Gastrocnemius medialis (tissue), 4 donors: ENCODE measurements at regions not wholly inside any gene's neighbourhood (a gene's known extent, or its start where the extent isn't known, plus 50 kb on each side); places are given as distances from the start of the nearest gene placed in this dataset.

Source experiments
- CTCF ChIP-seq, 5 experiments: fragments of 450-650 bp in 3 of 5; fragments of 200-600 bp in 2 of 5; sonication (generic) in 2 of 5; IDR thresholded peaks in 4 of 5; conservative IDR thresholded peaks in 1 of 5; 1 replicate in 4 of 5; 2 replicates in 1 of 5; pipeline ENCODE4 v1.5.1; 2016 to 2019; ENCODE audit warnings: antibody characterized with exemption in 5 of 5, mild to moderate bottlenecking in 3 of 5, moderate library complexity in 3 of 5
- POLR2A ChIP-seq, 2 donors: fragments of 450-650 bp; IDR thresholded peaks; one replicate each; pipeline ENCODE4 v1.6.1; 2017; ENCODE audit warnings: antibody characterized with exemption in 2 of 2, mild to moderate bottlenecking in 2 of 2, moderate library complexity in 2 of 2

- no peak for TF ChIP-seq CTCF (IDR thresholded peaks at IDR 0.05 in 4 of 5, conservative IDR thresholded peaks at IDR 0.05 in 1 of 5)
- no peak for TF ChIP-seq POLR2A (IDR thresholded peaks at IDR 0.05)
Observed at GRCh38 chr6:67952121-67952520, 683.0 kb upstream of the ADGRB3 start.
